ENCODE measurements at regions not wholly inside any gene's neighbourhood (a gene's known extent, or its start where the extent isn't known, plus 50 kb on each side); places are given as distances from the start of the nearest gene placed in this dataset.

DNA sequence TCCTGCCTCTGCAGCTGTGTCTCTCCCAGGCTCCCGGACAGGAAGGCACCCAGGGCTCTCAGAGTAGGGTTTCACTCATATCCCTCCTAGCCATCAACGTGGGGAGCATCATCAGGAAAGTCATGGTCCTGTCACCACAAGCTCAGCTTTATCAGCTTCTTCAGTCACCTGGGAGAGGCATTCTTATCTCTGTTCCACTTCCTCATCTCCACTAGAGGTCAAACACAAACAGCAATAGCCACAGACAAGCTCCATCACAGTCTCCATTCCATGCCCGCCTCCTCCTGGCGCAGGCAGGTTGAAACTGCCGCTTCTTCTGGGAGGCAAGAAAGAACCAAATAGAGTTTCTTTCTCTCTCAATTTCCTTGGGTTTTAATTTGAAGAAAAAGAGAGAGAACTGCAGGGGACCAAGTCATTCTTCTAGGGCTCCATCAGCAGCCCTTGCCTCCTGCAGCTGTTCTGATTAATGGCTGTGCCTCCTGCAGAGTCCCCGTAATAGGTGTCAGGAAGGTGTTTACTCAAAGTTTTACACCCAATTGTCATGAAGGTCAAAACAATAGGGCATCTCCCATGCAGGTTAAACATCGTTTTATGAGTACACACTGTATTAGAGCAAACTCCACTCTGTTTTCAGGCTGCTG lies 377.9 kb downstream of the TMEM182 start:
- Histone ChIP-seq H3K4me3 (no peak overlapping the region), H3K27me3 (no peaks in the 10 kb centered on the region), H3K9me3 (no peaks in the 10 kb centered on the region), H3K36me3 (no peaks in the 10 kb centered on the region), H3K27ac (no peak overlapping the region), H3K4me1 (no peaks in the 10 kb centered on the region)
- intact Hi-C loops (cut with DNase I; ENCODE audit: low total_unique reads) (loop anchor here (5.0 kb wide), 1 partner anchor 1753 kb away; no protein-coding TSS in a partner anchor), in situ Hi-C loops (cut with MboI; ENCODE audit: low pct_ligation_motif_present in 1 of 4, low pct_unique_long_range_greater_than_20kb in 1 of 4, low sequenced_read_pairs in 3 of 4) (no loop called here)
- WGBS, 2 donors (ENCODE audit: low coverage in 1 of 2), result 57 to 75% methylated on average over 4 to 7 of the region's 7 CpGs
- no peak for DNase-seq
- no peak for TF ChIP-seq EP300 (IDR thresholded peaks at IDR 0.05; ENCODE audit: low read depth)
- TF ChIP-seq POLR2AphosphoS5 (IDR thresholded peaks at IDR 0.05), result no peak
- no peak for TF ChIP-seq POLR2A (IDR thresholded peaks at IDR 0.05)
- TF ChIP-seq, protein P1, sequence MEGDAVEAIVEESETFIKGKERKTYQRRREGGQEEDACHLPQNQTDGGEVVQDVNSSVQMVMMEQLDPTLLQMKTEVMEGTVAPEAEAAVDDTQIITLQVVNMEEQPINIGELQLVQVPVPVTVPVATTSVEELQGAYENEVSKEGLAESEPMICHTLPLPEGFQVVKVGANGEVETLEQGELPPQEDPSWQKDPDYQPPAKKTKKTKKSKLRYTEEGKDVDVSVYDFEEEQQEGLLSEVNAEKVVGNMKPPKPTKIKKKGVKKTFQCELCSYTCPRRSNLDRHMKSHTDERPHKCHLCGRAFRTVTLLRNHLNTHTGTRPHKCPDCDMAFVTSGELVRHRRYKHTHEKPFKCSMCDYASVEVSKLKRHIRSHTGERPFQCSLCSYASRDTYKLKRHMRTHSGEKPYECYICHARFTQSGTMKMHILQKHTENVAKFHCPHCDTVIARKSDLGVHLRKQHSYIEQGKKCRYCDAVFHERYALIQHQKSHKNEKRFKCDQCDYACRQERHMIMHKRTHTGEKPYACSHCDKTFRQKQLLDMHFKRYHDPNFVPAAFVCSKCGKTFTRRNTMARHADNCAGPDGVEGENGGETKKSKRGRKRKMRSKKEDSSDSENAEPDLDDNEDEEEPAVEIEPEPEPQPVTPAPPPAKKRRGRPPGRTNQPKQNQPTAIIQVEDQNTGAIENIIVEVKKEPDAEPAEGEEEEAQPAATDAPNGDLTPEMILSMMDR (IDR thresholded peaks at IDR 0.05), result no peak

DNA sequence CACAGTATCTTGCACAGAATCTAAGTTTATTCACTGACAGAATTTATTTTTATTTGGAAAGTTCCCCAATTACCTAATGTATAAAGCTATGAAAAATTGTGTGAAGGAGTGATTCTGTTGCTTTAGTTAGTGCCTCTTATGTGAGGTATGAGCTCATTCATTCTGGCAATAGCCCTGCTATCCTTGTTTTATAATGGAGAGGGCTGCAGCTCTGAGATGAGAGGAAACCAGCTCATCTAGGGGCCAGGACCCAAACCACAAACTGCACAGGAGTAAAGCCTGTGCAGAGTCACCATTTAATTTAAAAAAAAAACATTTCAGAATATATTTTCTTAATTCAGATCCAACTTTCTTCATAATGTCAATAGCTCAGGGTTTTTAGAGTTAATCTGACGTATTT lies 383.0 kb downstream of the TMEM182 start:
- TF ChIP-seq POLR2AphosphoS5 (IDR thresholded peaks at IDR 0.05), result no peak
- TF ChIP-seq POLR2A (IDR thresholded peaks at IDR 0.05), result no peak
- intact Hi-C loops (cut with DNase I; ENCODE audit: low total_unique reads), result no loop called here
- DNase-seq, result no peak
- in situ Hi-C loops (cut with MboI; ENCODE audit: low pct_ligation_motif_present in 1 of 4, low pct_unique_long_range_greater_than_20kb in 1 of 4, low sequenced_read_pairs in 3 of 4), result no loop called here
- H3K4me3 ChIP-seq, result no peak overlapping the region
- H3K27ac ChIP-seq, result no peak overlapping the region
- no peaks in the 10 kb centered on the region for H3K27me3 ChIP-seq
- H3K36me3 ChIP-seq, result no peaks in the 10 kb centered on the region
- no peaks in the 10 kb centered on the region for H3K9me3 ChIP-seq
- WGBS, 2 donors (ENCODE audit: low coverage in 1 of 2), result 0% methylated on average over 1 of the region's 1 CpG
- H3K4me1 ChIP-seq, result no peaks in the 10 kb centered on the region

DNA sequence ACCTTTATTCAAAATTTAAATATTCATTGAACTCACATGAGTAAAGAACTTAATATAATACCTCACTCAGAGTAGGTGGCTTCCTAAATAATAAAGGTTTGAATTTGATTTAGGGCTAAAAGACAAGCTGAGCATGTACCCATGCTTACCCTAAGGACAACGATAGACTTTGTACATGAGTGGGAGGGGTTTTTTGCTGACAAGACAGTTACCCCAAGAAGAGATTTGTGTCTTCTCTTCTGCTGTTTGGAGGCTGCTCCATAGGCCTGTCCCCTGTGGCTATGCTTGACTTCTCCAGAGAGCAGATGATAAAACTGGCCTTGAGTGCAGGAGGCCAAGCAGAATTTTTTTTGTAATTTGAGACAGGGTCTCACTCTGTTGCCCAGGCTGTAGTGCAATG lies 383.9 kb downstream of the TMEM182 start:
- intact Hi-C loops (cut with DNase I; ENCODE audit: low total_unique reads), result no loop called here
- H3K9me3 ChIP-seq, result no peaks in the 10 kb centered on the region
- H3K36me3 ChIP-seq, result no peaks in the 10 kb centered on the region
- in situ Hi-C loops (cut with MboI; ENCODE audit: low pct_ligation_motif_present in 1 of 4, low pct_unique_long_range_greater_than_20kb in 1 of 4, low sequenced_read_pairs in 3 of 4), result no loop called here
- DNase-seq, result no peak
- 72 to 86% methylated on average over 1 of the region's 1 CpG for WGBS, 2 donors (ENCODE audit: low coverage in 1 of 2)
- no peak for TF ChIP-seq POLR2A (IDR thresholded peaks at IDR 0.05)
- no peak overlapping the region for H3K4me3 ChIP-seq
- no peak overlapping the region for H3K27ac ChIP-seq
- H3K27me3 ChIP-seq, result no peaks in the 10 kb centered on the region
- no peaks in the 10 kb centered on the region for H3K4me1 ChIP-seq

DNA sequence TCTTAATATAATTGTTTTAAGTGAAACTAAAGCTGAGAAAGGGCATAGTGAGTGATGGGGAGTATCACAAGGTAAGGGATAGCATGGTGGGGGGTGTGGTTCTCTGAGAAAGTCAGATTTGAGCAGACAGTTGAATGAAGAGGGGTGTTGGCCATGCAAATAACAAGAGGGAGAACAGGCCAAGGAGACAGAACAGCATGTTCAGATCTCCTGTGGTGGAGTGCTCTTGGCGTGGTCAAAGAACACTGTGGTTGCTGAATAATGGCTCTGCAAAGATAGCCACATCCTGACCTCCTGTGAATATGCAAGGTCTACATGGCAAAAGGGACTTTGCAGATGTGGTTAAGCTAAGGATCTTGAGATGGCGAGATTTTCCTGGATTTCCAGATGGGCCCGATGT lies 389.2 kb downstream of the TMEM182 start:
- no peak for DNase-seq
- no peak overlapping the region for H3K4me3 ChIP-seq
- in situ Hi-C loops (cut with MboI; ENCODE audit: low pct_ligation_motif_present in 1 of 4, low pct_unique_long_range_greater_than_20kb in 1 of 4, low sequenced_read_pairs in 3 of 4), result no loop called here
- intact Hi-C loops (cut with DNase I; ENCODE audit: low total_unique reads), result no loop called here
- no peaks in the 10 kb centered on the region for H3K4me1 ChIP-seq
- H3K9me3 ChIP-seq, result no peaks in the 10 kb centered on the region
- H3K27me3 ChIP-seq, result no peaks in the 10 kb centered on the region
- H3K36me3 ChIP-seq, result no peaks in the 10 kb centered on the region
- no peak for TF ChIP-seq POLR2AphosphoS5 (IDR thresholded peaks at IDR 0.05)
- TF ChIP-seq, protein P1 (IDR thresholded peaks at IDR 0.05), result no peak
- no peak for TF ChIP-seq POLR2A (IDR thresholded peaks at IDR 0.05)
- TF ChIP-seq EP300 (IDR thresholded peaks at IDR 0.05; ENCODE audit: low read depth), result no peak
- 86 to 100% methylated on average over 2 to 3 of the region's 3 CpGs for WGBS, 2 donors (ENCODE audit: low coverage in 1 of 2)
- no peak overlapping the region for H3K27ac ChIP-seq

DNA sequence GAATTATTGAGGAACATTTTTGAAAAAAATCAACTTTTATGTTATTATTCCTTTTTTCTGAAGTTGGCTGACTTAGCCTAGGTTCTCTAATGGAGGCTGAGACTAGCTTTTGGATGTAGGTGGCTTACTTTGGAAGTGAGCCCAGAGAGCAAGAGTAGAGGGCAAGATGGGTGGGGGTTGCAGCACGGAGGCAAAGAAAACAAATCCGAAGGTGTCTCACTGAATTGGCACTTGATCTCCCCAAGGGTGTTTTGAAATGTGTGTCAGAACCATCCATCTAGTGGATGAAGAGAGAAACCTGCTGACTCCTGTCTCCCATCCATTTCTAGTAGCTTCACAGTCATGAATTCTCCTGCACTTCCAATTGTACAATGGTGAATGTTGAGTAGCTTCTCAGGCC lies 390.7 kb downstream of the TMEM182 start:
- in situ Hi-C loops (cut with MboI; ENCODE audit: low pct_ligation_motif_present in 1 of 4, low pct_unique_long_range_greater_than_20kb in 1 of 4, low sequenced_read_pairs in 3 of 4), result no loop called here
- DNase-seq, result no peak
- H3K4me3 ChIP-seq, result no peak overlapping the region
- no peaks in the 10 kb centered on the region for H3K9me3 ChIP-seq
- intact Hi-C loops (cut with DNase I; ENCODE audit: low total_unique reads), result no loop called here
- no peak overlapping the region for H3K27ac ChIP-seq
- H3K4me1 ChIP-seq, result no peaks in the 10 kb centered on the region
- H3K36me3 ChIP-seq, result no peaks in the 10 kb centered on the region
- H3K27me3 ChIP-seq, result no peaks in the 10 kb centered on the region
- 62 to 72% methylated on average over 2 of the region's 2 CpGs for WGBS, 2 donors (ENCODE audit: low coverage in 1 of 2)
- TF ChIP-seq, protein P1 (IDR thresholded peaks at IDR 0.05), result no peak
- TF ChIP-seq POLR2AphosphoS5 (IDR thresholded peaks at IDR 0.05) (no peak), EP300 (IDR thresholded peaks at IDR 0.05; ENCODE audit: low read depth) (no peak), POLR2A (IDR thresholded peaks at IDR 0.05) (no peak)
